Endothelial cell of umbilical vein (primary cell): ENCODE measurements at regions not wholly inside any gene's neighbourhood (a gene's known extent, or its start where the extent isn't known, plus 50 kb on each side); places are given as distances from the start of the nearest gene placed in this dataset.

Source experiments
- BruUV-seq: library from RNA; stranded (reverse); fragments of 400-500 nt; replicated peaks from 2 replicates; lab custom pipeline; 2021; lab: Mats Ljungman, UMichigan
- CTCF ChIA-PET: fragments of 300-600, 350-600 bp; sonication (Branson Sonifier 250); formaldehyde crosslinking; loops from one replicate; lab custom pipeline; 2021; ENCODE audit warnings: antibody characterized with exemption, inconsistent platforms; lab: Charles Lee
- POLR2A ChIA-PET: fragments of 300-600, 350-600 bp; sonication (Branson Sonifier 250); formaldehyde crosslinking; loops from one replicate; lab custom pipeline; 2021; ENCODE audit warnings: antibody characterized with exemption, inconsistent platforms; lab: Charles Lee
- DNase-seq: peaks from one replicate; pipeline ENCODE4 v3.0.0-alpha.2; 2011; ENCODE audit warnings: low read depth, low spot score
- FAIRE-seq: peaks from 2 replicates; lab custom pipeline; 2011; peaks lifted over from hg19 to GRCh38; lab: Jason Lieb, UNC
- H2AFZ ChIP-seq: 2 replicates; pipeline ENCODE4 v1.6.0; 2012; ENCODE audit warnings: low read depth, low read length, control low read depth, inconsistent platforms
- H3K27ac ChIP-seq: 2 replicates; pipeline ENCODE4 v1.5.1; 2011; ENCODE audit warnings: low read depth, mild to moderate bottlenecking, control low read depth, low read length, moderate library complexity; ENCODE audit not compliant: insufficient read depth
- H3K27me3 ChIP-seq, 2 experiments: 2 replicates each; pipeline versions ENCODE4 v1.6.0 to v1.6.1; 2011; ENCODE audit warnings: low read length in 2 of 2, mixed read lengths in 1 of 2; ENCODE audit not compliant: control insufficient read depth in 2 of 2, insufficient read depth in 2 of 2
- H3K36me3 ChIP-seq, 2 experiments: 2 replicates in 1 of 2; 3 replicates in 1 of 2; pipeline ENCODE4 v1.5.1; 2011; ENCODE audit warnings: low read length in 2 of 2, mild to moderate bottlenecking in 1 of 2, moderate library complexity in 1 of 2; ENCODE audit not compliant: control insufficient read depth in 2 of 2, insufficient read depth in 2 of 2; ENCODE audit errors: extremely low read depth in 1 of 2
- H3K4me1 ChIP-seq: 3 replicates; pipeline ENCODE4 v1.5.1; 2011; ENCODE audit warnings: mild to moderate bottlenecking, low read length; ENCODE audit not compliant: control insufficient read depth, insufficient read depth; ENCODE audit errors: extremely low read depth
- H3K4me2 ChIP-seq: 2 replicates; pipeline ENCODE4 v1.6.1; 2011; ENCODE audit warnings: low read length, control low read depth, mixed read lengths; ENCODE audit not compliant: insufficient read depth
- H3K4me3 ChIP-seq, 3 experiments: fragments of 200-600 bp in 1 of 3; sonication (generic), shearing (Covaris generic) in 1 of 3; replicated peaks in 1 of 3; 2 replicates each; pipeline ENCODE4 v1.5.1; 2011 to 2016; ENCODE audit warnings: control low read depth in 3 of 3, low read length in 3 of 3, mild to moderate bottlenecking in 2 of 3, inconsistent platforms in 1 of 3, low read depth in 1 of 3, moderate library complexity in 1 of 3; ENCODE audit not compliant: insufficient read depth in 1 of 3
- H3K79me2 ChIP-seq: 2 replicates; pipeline ENCODE4 v1.6.0; 2012; ENCODE audit warnings: low read length, inconsistent platforms; ENCODE audit not compliant: control insufficient read depth, insufficient read depth
- H3K9ac ChIP-seq: replicated peaks from 2 replicates; pipeline ENCODE3; 2011; ENCODE audit warnings: low read length, control low read depth; ENCODE audit not compliant: insufficient read depth; ENCODE audit errors: extremely low read depth
- H3K9me1 ChIP-seq: replicated peaks from 3 replicates; pipeline ENCODE4 v1.6.0; 2011; ENCODE audit warnings: mild to moderate bottlenecking, low read length; ENCODE audit not compliant: control insufficient read depth, insufficient read depth; ENCODE audit errors: extremely low read depth
- H3K9me3 ChIP-seq: replicated peaks from 2 replicates; pipeline ENCODE4 v1.5.1; 2012; ENCODE audit warnings: low read length, inconsistent platforms; ENCODE audit not compliant: control insufficient read depth, insufficient read depth
- H4K20me1 ChIP-seq: replicated peaks from 2 replicates; pipeline ENCODE3; 2011; ENCODE audit warnings: mild to moderate bottlenecking, low read length; ENCODE audit not compliant: control insufficient read depth, insufficient read depth; ENCODE audit errors: extremely low read depth
- EZH2 ChIP-seq: IDR thresholded peaks from 2 replicates; pipeline ENCODE4 v1.6.1; 2012; ENCODE audit warnings: borderline replicate concordance, low read depth, mild to moderate bottlenecking, moderate library complexity, low read length, inconsistent platforms; ENCODE audit not compliant: severe bottlenecking
- FOS ChIP-seq: IDR thresholded peaks from 2 replicates; pipeline ENCODE4 v1.6.1; 2011; ENCODE audit warnings: mild to moderate bottlenecking, low read length, moderate library complexity, borderline replicate concordance; ENCODE audit not compliant: insufficient read depth
- GATA2 ChIP-seq: IDR thresholded peaks from 2 replicates; pipeline ENCODE4 v1.7.0; 2011; ENCODE audit warnings: low read depth, mild to moderate bottlenecking, moderate library complexity, mixed read lengths, low read length; ENCODE audit not compliant: insufficient read length, insufficient read depth
- JUN ChIP-seq: IDR thresholded peaks from 2 replicates; pipeline ENCODE4 v1.6.1; 2011; ENCODE audit warnings: borderline replicate concordance, low read depth; ENCODE audit not compliant: insufficient read length, insufficient read depth
- MAX ChIP-seq: IDR thresholded peaks from 2 replicates; pipeline ENCODE4 v1.6.1; 2011; ENCODE audit not compliant: insufficient read depth, insufficient read length
- MYC ChIP-seq: IDR thresholded peaks from one replicate; pipeline ENCODE4 v1.6.1; 2011; ENCODE audit warnings: mild to moderate bottlenecking, low read depth, low read length
- POLR2A ChIP-seq: IDR thresholded peaks from 2 replicates; pipeline ENCODE4 v1.6.1; 2012; ENCODE audit warnings: low read depth, mild to moderate bottlenecking, control low read depth, low read length
- POLR2AphosphoS5 ChIP-seq: IDR thresholded peaks from 2 replicates; pipeline ENCODE4 v1.6.1; 2012; ENCODE audit warnings: low read depth, mild to moderate bottlenecking, control low read depth, low read length, moderate library complexity; ENCODE audit not compliant: insufficient read depth
- dilution Hi-C: fragments of 300-500 bp; cut with MboI; formaldehyde crosslinking; loops from one replicate; pipeline ENCODE4 v1.15.0; 2019; ENCODE audit warnings: low sequenced_read_pairs; ENCODE audit not compliant: extremely low pct_ligation_motif_present
- intact Hi-C: fragments of 100-400 bp; cut with micrococcal nuclease; formaldehyde crosslinking; loops from one replicate; pipeline ENCODE4 v1.10.0; 2022

- Histone ChIP-seq H2AFZ (no peak overlapping the region), H3K9me1 (no peaks in the 10 kb centered on the region), H3K4me2 (no peak overlapping the region), H3K27me3 (no peaks in the 10 kb centered on the region), H3K9ac (no peak overlapping the region), H3K36me3 (no peaks in the 10 kb centered on the region), H4K20me1 (no peaks in the 10 kb centered on the region), H3K4me1 (peaks cover 25% of the 10 kb centered on the region), H3K4me3 (no peak overlapping the region), H3K9me3 (no peaks in the 10 kb centered on the region), H3K27ac (no peak overlapping the region), H3K79me2 (no peaks in the 10 kb centered on the region)
- TF ChIP-seq EZH2 (no peak), JUN (no peak), MAX (no peak), GATA2 (no peak), POLR2AphosphoS5 (no peak)
- FAIRE-seq: no peak
- ChIA-PET POLR2A (no interaction called here), CTCF (no interaction called here)
- DNase-seq: no peak
- dilution Hi-C loops (no loop called here), intact Hi-C loops (loop anchor here (10.0 kb wide), 1 partner anchor 640 kb away; no protein-coding TSS in a partner anchor)
- BruUV-seq: no TSS peak
Observed at GRCh38 chr2:145755019-145755837, 1235.3 kb upstream of the ZEB2 start.

- FAIRE-seq (no peak), DNase-seq (no peak)
- H2AFZ ChIP-seq: no peak overlapping the region
- intact Hi-C loops: loop anchor here (2.0 to 10.0 kb wide), 12 partner anchors 159 to 1591 kb away; a partner anchor contains a TSS
- no peaks in the 10 kb centered on the region for H3K27me3 ChIP-seq
- no peaks in the 10 kb centered on the region for H3K36me3 ChIP-seq
- H3K9me3 ChIP-seq: no peaks in the 10 kb centered on the region
- dilution Hi-C loops: no loop called here
- no peaks in the 10 kb centered on the region for H3K79me2 ChIP-seq
- no peak overlapping the region for H3K27ac ChIP-seq
- no peak overlapping the region for H3K4me2 ChIP-seq
- H3K4me3 ChIP-seq: no peak overlapping the region
- no peak overlapping the region for H3K9ac ChIP-seq
- BruUV-seq: no TSS peak
- H3K4me1 ChIP-seq: peaks cover 25% of the 10 kb centered on the region
- POLR2A ChIA-PET: no interaction called here
- CTCF ChIA-PET: no interaction called here
- no peaks in the 10 kb centered on the region for H3K9me1 ChIP-seq
- TF ChIP-seq MYC (no peak), JUN (no peak), POLR2AphosphoS5 (no peak), POLR2A (no peak), MAX (no peak), EZH2 (no peak), FOS (no peak)
- H4K20me1 ChIP-seq: no peaks in the 10 kb centered on the region
Observed at GRCh38 chr2:145753966-145754365, 1234.0 kb upstream of the ZEB2 start.
